Caco-2 (cell line): ENCODE measurements at regions not wholly inside any gene's neighbourhood (a gene's known extent, or its start where the extent isn't known, plus 50 kb on each side); places are given as distances from the start of the nearest gene placed in this dataset.

Experiments used
- BruUV-seq: library from RNA; stranded (reverse); fragments of 400-500 nt; replicated peaks from 2 replicates; lab custom pipeline; 2021; lab: Mats Ljungman, UMichigan
- CTCF ChIA-PET: fragments of 300-600 bp; sonication (Branson Sonifier 250); formaldehyde crosslinking; loops from one replicate; lab custom pipeline; 2022; ENCODE audit warnings: antibody characterized with exemption; lab: Charles Lee
- POLR2A ChIA-PET: fragments of 300-600 bp; sonication (Branson Sonifier 250); formaldehyde crosslinking; loops from one replicate; lab custom pipeline; 2022; ENCODE audit warnings: antibody characterized with exemption; lab: Charles Lee
- DNase-seq, 2 experiments: peaks; one replicate each; pipeline versions ENCODE4 v3.0.0 to v3.0.0-alpha.2; 2020 to 2022
- H3K27me3 ChIP-seq: replicated peaks from 2 replicates; pipeline ENCODE4 v1.6.0; 2011; ENCODE audit warnings: low read length; ENCODE audit not compliant: control insufficient read depth, insufficient read depth
- H3K36me3 ChIP-seq: 2 replicates; pipeline ENCODE4 v1.5.1; 2011; ENCODE audit warnings: low read length; ENCODE audit not compliant: control insufficient read depth, insufficient read depth
- H3K4me1 ChIP-seq: fragments of 250-450 bp; sonication (Bioruptor Pico); 2 replicates; pipeline ENCODE4 v1.5.1; 2020; ENCODE audit warnings: mild to moderate bottlenecking
- H3K4me3 ChIP-seq: 2 replicates; pipeline ENCODE4 v1.5.1; 2011; ENCODE audit warnings: low read depth, mild to moderate bottlenecking, control low read depth, low read length
- H3K9me3 ChIP-seq: fragments of 250-450 bp; sonication (Bioruptor Pico); 2 replicates; pipeline ENCODE4 v1.5.1; 2020; ENCODE audit warnings: mild to moderate bottlenecking, moderate library complexity
- H3K27ac Mint-ChIP-seq: one replicate; pipeline ENCODE4 v1.8.0; 2022; ENCODE audit warnings: mixed read lengths; ENCODE audit not compliant: unreplicated experiment
- H3K27me3 Mint-ChIP-seq: one replicate; pipeline ENCODE4 v1.8.0; 2022; ENCODE audit warnings: mixed read lengths; ENCODE audit not compliant: insufficient read depth, unreplicated experiment
- H3K36me3 Mint-ChIP-seq: one replicate; pipeline ENCODE4 v1.8.0; 2022; ENCODE audit warnings: mild to moderate bottlenecking, mixed read lengths; ENCODE audit not compliant: insufficient read depth, unreplicated experiment
- H3K4me1 Mint-ChIP-seq: one replicate; pipeline ENCODE4 v1.8.0; 2022; ENCODE audit warnings: low read depth, mixed read lengths; ENCODE audit not compliant: unreplicated experiment
- H3K4me3 Mint-ChIP-seq: one replicate; pipeline ENCODE4 v1.8.0; 2022; ENCODE audit warnings: mild to moderate bottlenecking, moderate library complexity, mixed read lengths; ENCODE audit not compliant: unreplicated experiment
- H3K9me3 Mint-ChIP-seq: one replicate; pipeline ENCODE4 v1.8.0; 2022; ENCODE audit warnings: mixed read lengths; ENCODE audit not compliant: unreplicated experiment
- intact Hi-C: fragments of 100-400 bp; cut with micrococcal nuclease; formaldehyde crosslinking; loops from one replicate; pipeline ENCODE4 v1.10.0; 2022; ENCODE audit not compliant: unreplicated experiment
- TF ChIP-seq, protein P1 (sequence below), 2 experiments: fragments of 200-600 bp in 1 of 2; IDR thresholded peaks; 1 replicate in 1 of 2; 2 replicates in 1 of 2; pipeline versions ENCODE4 v1.5.1 to v1.8.0; 2011 to 2022; ENCODE audit warnings: antibody characterized with exemption in 1 of 2, control low read depth in 1 of 2, inconsistent platforms in 1 of 2, low read depth in 1 of 2, low read length in 1 of 2, mild to moderate bottlenecking in 1 of 2, moderate library complexity in 1 of 2; ENCODE audit not compliant: insufficient read depth in 1 of 2, severe bottlenecking in 1 of 2, unreplicated experiment in 1 of 2

GRCh38 chr10:118458957-118459641 lies 117.0 kb upstream of the FAM204A start:
- DNase-seq, result no peak

DNA sequence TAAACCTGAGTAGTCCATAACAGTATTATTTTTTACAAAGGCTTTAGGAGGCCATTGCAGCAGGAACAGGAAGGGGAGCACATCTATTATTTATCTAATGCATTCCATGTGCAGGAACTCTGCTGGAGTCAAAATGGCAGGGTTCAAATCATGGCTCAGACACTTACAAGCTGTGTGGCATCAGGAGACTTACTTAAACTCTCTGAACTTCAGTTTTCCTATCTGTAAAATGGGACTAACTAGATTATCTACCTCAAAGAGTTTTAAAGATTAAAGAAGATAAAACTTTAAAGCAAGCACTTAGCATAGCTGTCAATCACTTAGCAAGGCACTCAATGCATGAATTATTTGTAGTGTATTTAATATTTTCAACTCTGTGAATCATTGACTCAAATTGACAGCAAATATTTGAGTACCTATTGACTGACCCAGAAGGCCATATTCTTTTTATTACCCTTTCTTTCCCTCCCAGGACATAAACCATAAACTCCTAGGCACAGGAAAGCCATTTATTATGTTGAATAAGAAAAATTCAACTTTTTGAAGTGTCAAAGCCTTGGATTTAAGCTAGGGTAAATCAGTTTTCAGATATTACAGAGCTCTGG lies 115.8 kb upstream of the FAM204A start:
- Histone ChIP-seq H3K4me1 (peaks cover 16% of the 10 kb centered on the region), H3K36me3 (no peaks in the 10 kb centered on the region), H3K4me3 (no peak overlapping the region), H3K9me3 (no peaks in the 10 kb centered on the region), H3K27me3 (no peaks in the 10 kb centered on the region)
- Mint-ChIP-seq H3K9me3 (no peaks in the 10 kb centered on the region), H3K27ac (no peak overlapping the region), H3K27me3 (peaks cover 6% of the 10 kb centered on the region), H3K4me3 (no peak overlapping the region), H3K36me3 (no peaks in the 10 kb centered on the region), H3K4me1 (no peaks in the 10 kb centered on the region)
- intact Hi-C loops, result loop anchor here (2.0 kb wide), 3 partner anchors 87 to 149 kb away; partner anchors contain the start of gene FAM204A
- DNase-seq, result peak in 1 of 2 experiments; percentile 7
- ChIA-PET POLR2A (no interaction called here), CTCF (interaction anchor here (1.7 kb wide), 1 partner anchor 14 kb away, joined by 3 read pairs; no protein-coding TSS in a partner anchor)
- TF ChIP-seq, protein P1, sequence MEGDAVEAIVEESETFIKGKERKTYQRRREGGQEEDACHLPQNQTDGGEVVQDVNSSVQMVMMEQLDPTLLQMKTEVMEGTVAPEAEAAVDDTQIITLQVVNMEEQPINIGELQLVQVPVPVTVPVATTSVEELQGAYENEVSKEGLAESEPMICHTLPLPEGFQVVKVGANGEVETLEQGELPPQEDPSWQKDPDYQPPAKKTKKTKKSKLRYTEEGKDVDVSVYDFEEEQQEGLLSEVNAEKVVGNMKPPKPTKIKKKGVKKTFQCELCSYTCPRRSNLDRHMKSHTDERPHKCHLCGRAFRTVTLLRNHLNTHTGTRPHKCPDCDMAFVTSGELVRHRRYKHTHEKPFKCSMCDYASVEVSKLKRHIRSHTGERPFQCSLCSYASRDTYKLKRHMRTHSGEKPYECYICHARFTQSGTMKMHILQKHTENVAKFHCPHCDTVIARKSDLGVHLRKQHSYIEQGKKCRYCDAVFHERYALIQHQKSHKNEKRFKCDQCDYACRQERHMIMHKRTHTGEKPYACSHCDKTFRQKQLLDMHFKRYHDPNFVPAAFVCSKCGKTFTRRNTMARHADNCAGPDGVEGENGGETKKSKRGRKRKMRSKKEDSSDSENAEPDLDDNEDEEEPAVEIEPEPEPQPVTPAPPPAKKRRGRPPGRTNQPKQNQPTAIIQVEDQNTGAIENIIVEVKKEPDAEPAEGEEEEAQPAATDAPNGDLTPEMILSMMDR (IDR thresholded peaks at IDR 0.05; ENCODE audit: insufficient read depth in 1 of 2, low read depth in 1 of 2, low read length in 1 of 2, severe bottlenecking in 1 of 2, unreplicated experiment in 1 of 2), result no peak
- no TSS peak for BruUV-seq

More at GRCh38 chr10:118458957-118459641, 117.0 kb upstream of the FAM204A start:
- Mint-ChIP-seq H3K4me1 (no peaks in the 10 kb centered on the region), H3K27me3 (peaks cover 7% of the 10 kb centered on the region), H3K27ac (no peak overlapping the region), H3K36me3 (no peaks in the 10 kb centered on the region), H3K9me3 (no peaks in the 10 kb centered on the region), H3K4me3 (peak overlapping the region; percentile 24)
- POLR2A ChIA-PET, result no interaction called here
- TF ChIP-seq, protein P1 (IDR thresholded peaks at IDR 0.05; ENCODE audit: insufficient read depth in 1 of 2, low read depth in 1 of 2, low read length in 1 of 2, severe bottlenecking in 1 of 2, unreplicated experiment in 1 of 2), result no peak
- CTCF ChIA-PET, result interaction anchor here (0.6 to 1.7 kb wide), 8 partner anchors 11 to 962 kb away, joined by 3 to 7 read pairs (median 4); no protein-coding TSS in a partner anchor
- no peak overlapping the region for H3K4me3 ChIP-seq
- intact Hi-C loops, result loop anchor here (1.0 to 2.0 kb wide), 4 partner anchors 35 to 150 kb away; partner anchors contain the start of gene FAM204A
- no peaks in the 10 kb centered on the region for H3K27me3 ChIP-seq
- BruUV-seq, result no TSS peak
- no peaks in the 10 kb centered on the region for H3K36me3 ChIP-seq
- H3K4me1 ChIP-seq, result peaks cover 16% of the 10 kb centered on the region
- no peaks in the 10 kb centered on the region for H3K9me3 ChIP-seq

- BruUV-seq, result no TSS peak
- no peak overlapping the region for H3K27ac Mint-ChIP-seq
- TF ChIP-seq, protein P1 (IDR thresholded peaks at IDR 0.05; ENCODE audit: insufficient read depth in 1 of 2, low read depth in 1 of 2, low read length in 1 of 2, severe bottlenecking in 1 of 2, unreplicated experiment in 1 of 2), result no peak
- intact Hi-C loops, result no loop called here
- no peaks in the 10 kb centered on the region for H3K36me3 ChIP-seq
- no peak for DNase-seq
- no peak overlapping the region for H3K4me3 Mint-ChIP-seq
- H3K27me3 ChIP-seq, result no peaks in the 10 kb centered on the region
- H3K27me3 Mint-ChIP-seq, result no peaks in the 10 kb centered on the region
- H3K4me1 Mint-ChIP-seq, result no peaks in the 10 kb centered on the region
- H3K36me3 Mint-ChIP-seq, result no peaks in the 10 kb centered on the region
- ChIA-PET CTCF (no interaction called here), POLR2A (no interaction called here)
- H3K4me3 ChIP-seq, result no peak overlapping the region
- peaks cover 8% of the 10 kb centered on the region; the same call in 1 of the 2 replicates for H3K9me3 ChIP-seq
- H3K4me1 ChIP-seq, result peaks cover 16% of the 10 kb centered on the region
- peaks cover 21% of the 10 kb centered on the region for H3K9me3 Mint-ChIP-seq
These were observed 113.1 kb upstream of the FAM204A start for GRCh38 chr10:118455181-118455695.
